Activated CD4-positive, alpha-beta memory T cell treated with anti-CD3 and anti-CD28 coated beads, Interleukin-2, amount 10 ng/mL, durations not matched to agents 7 days and 5 days (primary cell): ENCODE measurements at regions not wholly inside any gene's neighbourhood (a gene's known extent, or its start where the extent isn't known, plus 50 kb on each side); places are given as distances from the start of the nearest gene placed in this dataset.

Experiments used
- CTCF ChIA-PET: fragments of 350-600 bp; sonication (Branson Sonifier 250); formaldehyde crosslinking; loops from one replicate; lab custom pipeline; 2021; ENCODE audit warnings: antibody characterized with exemption, inconsistent platforms; lab: Charles Lee
- POLR2A ChIA-PET: fragments of 350-600 bp; sonication (Branson Sonifier 250); formaldehyde crosslinking; loops from one replicate; lab custom pipeline; 2021; ENCODE audit warnings: antibody characterized with exemption; lab: Charles Lee
- DNase-seq: peaks from one replicate; pipeline ENCODE4 v3.0.0-alpha.2; 2020
- H3K27ac Mint-ChIP-seq: one replicate; pipeline ENCODE4 v1.8.0; 2021; ENCODE audit warnings: mild to moderate bottlenecking, mixed read lengths
- H3K27me3 Mint-ChIP-seq: one replicate; pipeline ENCODE4 v1.8.0; 2021; ENCODE audit warnings: mixed read lengths
- H3K36me3 Mint-ChIP-seq: one replicate; pipeline ENCODE4 v1.8.0; 2021; ENCODE audit warnings: low read depth, mixed read lengths
- H3K4me1 Mint-ChIP-seq: one replicate; pipeline ENCODE4 v1.8.0; 2021; ENCODE audit warnings: mixed read lengths
- H3K4me3 Mint-ChIP-seq: one replicate; pipeline ENCODE4 v1.8.0; 2021; ENCODE audit warnings: mild to moderate bottlenecking, mixed read lengths
- H3K9me3 Mint-ChIP-seq: one replicate; pipeline ENCODE4 v1.8.0; 2021; ENCODE audit warnings: mixed read lengths

DNA sequence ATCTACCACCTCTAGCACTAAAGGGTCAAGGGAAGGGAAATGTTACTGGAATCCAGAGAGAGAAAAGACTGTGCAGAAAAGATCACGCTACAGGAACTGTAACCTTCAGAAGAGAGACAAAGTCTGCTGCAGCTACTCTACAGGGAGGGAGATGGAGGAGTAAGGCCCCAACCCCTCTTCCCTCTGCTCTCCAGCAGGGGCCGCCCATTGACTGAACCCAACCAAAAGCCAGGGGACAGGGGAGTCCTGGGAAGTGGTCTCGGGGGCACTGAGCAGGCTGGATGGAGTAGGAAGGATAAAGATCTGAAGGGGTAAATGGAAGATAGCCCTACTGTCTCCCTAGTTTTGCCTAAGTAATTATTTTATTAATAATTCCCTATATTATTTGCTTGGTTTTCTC, 72.8 kb upstream of the NR5A2 start:
- no peaks in the 10 kb centered on the region for H3K4me1 Mint-ChIP-seq
- H3K27me3 Mint-ChIP-seq, result peaks cover 20% of the 10 kb centered on the region
- no peak overlapping the region for H3K27ac Mint-ChIP-seq
- DNase-seq, result no peak
- no peak overlapping the region for H3K4me3 Mint-ChIP-seq
- POLR2A ChIA-PET, result no interaction called here
- CTCF ChIA-PET, result interaction anchor here (0.6 kb wide), 1 partner anchor 556 kb away, joined by 3 read pairs; no protein-coding TSS in a partner anchor
- H3K36me3 Mint-ChIP-seq, result no peaks in the 10 kb centered on the region
- H3K9me3 Mint-ChIP-seq, result no peaks in the 10 kb centered on the region

DNA sequence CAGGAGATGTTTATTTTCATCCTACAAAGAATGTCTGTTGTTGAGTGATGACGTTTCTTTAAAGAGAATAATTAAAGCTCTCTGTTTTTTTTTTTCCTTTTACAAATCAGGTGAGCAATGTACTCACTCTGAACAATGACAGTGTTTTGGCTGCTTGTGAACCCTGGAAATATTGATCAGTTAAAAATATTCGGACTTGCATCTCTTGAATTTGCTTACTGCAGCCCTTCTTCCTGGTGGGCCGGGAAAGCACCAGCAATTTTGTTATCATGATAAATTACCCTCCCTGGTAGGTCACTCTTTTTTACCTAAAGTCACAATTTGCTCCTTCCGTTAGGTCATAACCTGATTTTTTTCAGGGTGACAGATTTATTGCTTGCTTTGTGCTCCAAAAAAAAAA, 72.3 kb upstream of the NR5A2 start:
- no peak for DNase-seq
- H3K9me3 Mint-ChIP-seq, result no peaks in the 10 kb centered on the region
- H3K27ac Mint-ChIP-seq, result no peak overlapping the region
- no peaks in the 10 kb centered on the region for H3K4me1 Mint-ChIP-seq
- no peaks in the 10 kb centered on the region for H3K36me3 Mint-ChIP-seq
- ChIA-PET POLR2A (no interaction called here), CTCF (no interaction called here)
- H3K4me3 Mint-ChIP-seq, result no peak overlapping the region
- H3K27me3 Mint-ChIP-seq, result peaks cover 20% of the 10 kb centered on the region

DNA sequence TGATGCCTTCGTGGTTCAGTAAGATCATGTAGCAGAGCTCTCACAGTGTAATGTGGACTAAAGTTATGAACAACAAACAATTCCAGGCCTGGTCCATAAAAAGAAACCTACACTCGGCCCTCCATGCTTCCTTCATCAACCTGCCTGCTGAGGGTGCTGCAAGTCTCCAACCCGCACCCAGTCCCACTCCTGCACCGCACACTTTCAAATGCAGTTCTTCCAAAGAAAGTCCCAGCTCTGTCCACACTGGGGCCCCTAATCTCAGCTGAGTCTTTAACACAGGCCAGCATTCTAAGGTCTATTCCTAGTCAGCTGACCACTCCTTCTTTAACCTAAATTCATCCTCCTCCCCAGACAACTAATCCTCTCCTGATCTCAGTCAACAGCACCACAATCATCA, 71.5 kb upstream of the NR5A2 start:
- Mint-ChIP-seq H3K27me3 (peaks cover 20% of the 10 kb centered on the region), H3K4me1 (no peaks in the 10 kb centered on the region), H3K27ac (no peak overlapping the region), H3K9me3 (no peaks in the 10 kb centered on the region), H3K4me3 (no peak overlapping the region), H3K36me3 (no peaks in the 10 kb centered on the region)
- POLR2A ChIA-PET, result no interaction called here
- CTCF ChIA-PET, result no interaction called here
- DNase-seq, result no peak

DNA sequence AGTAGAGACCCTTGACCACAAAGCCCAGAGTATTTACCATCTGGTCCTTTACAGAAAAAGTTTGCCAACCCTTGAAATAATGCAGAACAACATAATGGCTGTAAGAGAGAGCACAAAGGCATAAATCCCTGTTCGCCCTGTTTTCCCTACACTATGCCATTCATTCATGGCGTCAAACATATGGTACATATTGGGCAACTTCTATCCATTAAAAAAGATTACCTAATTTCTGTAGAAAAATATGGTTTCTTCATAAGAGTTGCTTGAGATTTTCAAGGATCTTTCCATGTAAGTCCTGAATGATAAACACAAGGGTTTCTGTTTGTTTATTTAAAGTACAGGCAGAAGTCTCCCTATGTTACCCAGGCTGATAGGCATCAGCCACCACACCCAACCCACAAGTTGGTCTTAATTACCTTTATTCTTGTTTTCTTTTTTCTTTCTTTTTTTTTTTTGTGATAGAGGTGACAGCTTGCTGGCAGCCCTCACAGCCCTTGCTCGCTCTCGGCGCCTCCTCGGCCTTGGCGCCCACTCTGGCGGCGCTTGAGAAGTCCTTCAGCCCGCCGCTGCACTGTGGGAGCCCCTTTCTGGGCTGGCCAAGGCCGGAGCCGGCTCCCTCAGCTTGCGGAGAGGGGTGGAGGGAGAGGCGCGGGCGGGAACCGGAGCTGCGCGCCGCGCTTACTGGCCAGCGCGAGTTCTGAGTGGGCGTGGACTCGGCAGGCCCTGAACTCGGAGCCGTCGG, 68.3 kb upstream of the NR5A2 start:
- Mint-ChIP-seq H3K27me3 (peaks cover 16% of the 10 kb centered on the region), H3K27ac (no peak overlapping the region), H3K9me3 (no peaks in the 10 kb centered on the region), H3K4me1 (no peaks in the 10 kb centered on the region), H3K36me3 (no peaks in the 10 kb centered on the region), H3K4me3 (no peak overlapping the region)
- no peak for DNase-seq
- ChIA-PET CTCF (interaction anchor here (0.6 kb wide), 1 partner anchor 427 kb away, joined by 3 read pairs; no protein-coding TSS in a partner anchor), POLR2A (no interaction called here)

DNA sequence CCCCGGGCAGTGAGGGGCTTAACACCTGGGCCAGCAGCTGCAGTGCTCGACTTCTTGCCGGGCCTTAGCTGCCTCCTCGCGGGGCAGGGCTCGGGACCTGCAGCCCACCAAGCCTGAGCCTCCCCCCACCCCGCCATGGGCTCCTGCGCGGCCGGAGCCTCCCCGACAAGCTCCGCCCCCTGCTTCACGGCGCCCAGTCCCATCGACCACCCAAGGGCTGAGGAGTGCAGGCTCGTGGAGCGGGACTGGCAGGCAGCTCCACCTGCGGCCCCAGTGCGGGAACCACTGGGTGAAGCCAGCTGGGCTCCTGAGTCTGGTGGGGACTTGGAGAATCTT, 67.8 kb upstream of the NR5A2 start:
- Mint-ChIP-seq H3K27me3 (peaks cover 11% of the 10 kb centered on the region), H3K4me3 (no peak overlapping the region), H3K27ac (no peak overlapping the region), H3K4me1 (no peaks in the 10 kb centered on the region), H3K36me3 (no peaks in the 10 kb centered on the region), H3K9me3 (no peaks in the 10 kb centered on the region)
- CTCF ChIA-PET, result no interaction called here
- DNase-seq, result no peak
- POLR2A ChIA-PET, result no interaction called here

DNA sequence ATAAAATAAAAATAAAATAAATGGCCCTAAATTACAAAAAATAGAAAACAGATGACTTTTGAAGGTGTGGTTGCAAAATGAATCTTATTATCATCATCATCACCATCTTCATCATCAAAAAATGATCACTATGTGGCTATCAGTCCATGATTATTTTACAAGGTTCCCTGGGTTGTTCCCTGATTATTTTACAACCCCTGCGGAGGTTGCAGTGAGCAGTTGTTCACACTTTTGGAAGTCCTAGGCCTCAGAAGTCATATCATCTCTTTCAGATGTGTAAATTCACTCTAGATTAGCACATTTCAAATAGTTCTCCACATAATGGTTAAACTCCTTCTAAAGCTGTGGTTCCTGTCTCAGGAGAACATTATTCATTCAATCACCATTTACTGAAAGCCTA, 57.4 kb upstream of the NR5A2 start:
- Mint-ChIP-seq H3K4me1 (no peaks in the 10 kb centered on the region), H3K36me3 (no peaks in the 10 kb centered on the region), H3K9me3 (no peaks in the 10 kb centered on the region), H3K4me3 (no peak overlapping the region), H3K27me3 (peaks cover 17% of the 10 kb centered on the region), H3K27ac (no peak overlapping the region)
- ChIA-PET CTCF (no interaction called here), POLR2A (no interaction called here)
- no peak for DNase-seq

DNA sequence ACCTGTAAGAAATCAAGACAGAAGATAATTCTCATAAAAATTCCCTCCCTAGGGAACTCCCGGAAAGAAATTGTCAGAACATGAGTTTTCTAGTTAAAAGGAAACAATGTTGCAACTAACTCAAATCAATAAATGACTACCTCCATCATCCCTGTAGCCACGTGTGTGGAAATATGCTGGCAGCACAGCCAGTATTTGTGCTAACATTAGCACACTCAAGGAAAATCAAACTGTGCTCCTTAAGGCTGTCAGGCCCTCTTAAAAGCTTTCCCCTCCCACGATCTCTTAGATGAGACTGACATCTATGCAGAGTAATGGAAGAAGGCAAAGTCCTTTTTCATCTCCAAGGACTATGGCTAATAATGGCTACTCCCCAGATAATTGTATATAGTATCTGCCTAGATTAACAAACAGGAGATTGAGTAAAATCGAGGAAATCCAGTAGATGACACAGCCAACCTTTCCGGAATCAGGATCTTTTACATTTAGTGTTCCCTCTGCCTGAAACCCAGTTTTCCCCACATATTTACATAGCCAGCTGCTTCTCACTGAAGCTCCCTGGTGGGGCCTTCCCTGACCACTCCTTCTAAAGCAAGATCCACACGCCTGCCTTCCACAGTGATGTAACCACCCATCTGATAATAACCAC, 50.9 kb upstream of the NR5A2 start:
- H3K9me3 Mint-ChIP-seq, result no peaks in the 10 kb centered on the region
- no peaks in the 10 kb centered on the region for H3K4me1 Mint-ChIP-seq
- no peak overlapping the region for H3K27ac Mint-ChIP-seq
- CTCF ChIA-PET, result no interaction called here
- no peaks in the 10 kb centered on the region for H3K36me3 Mint-ChIP-seq
- DNase-seq, result no peak
- peaks cover 13% of the 10 kb centered on the region for H3K27me3 Mint-ChIP-seq
- POLR2A ChIA-PET, result no interaction called here
- no peak overlapping the region for H3K4me3 Mint-ChIP-seq
